ENCODE measurements at regions not wholly inside any gene's neighbourhood (a gene's known extent, or its start where the extent isn't known, plus 50 kb on each side); places are given as distances from the start of the nearest gene placed in this dataset.

GRCh38 chr5:74017112-74017511, 391.1 kb downstream of the ARHGEF28 start:
- Histone ChIP-seq H3K9ac (ENCODE audit: low read depth, low read length) (no peak overlapping the region), H4K20me1 (ENCODE audit: insufficient read depth, low read length) (no peaks in the 10 kb centered on the region), H3K27ac (ENCODE audit: low read length) (no peak overlapping the region), H3K9me3 (ENCODE audit: insufficient read depth, low read length, severe bottlenecking) (no peaks in the 10 kb centered on the region), H3K4me1 (ENCODE audit: insufficient read depth, low read length) (no peaks in the 10 kb centered on the region), H3K4me3 (ENCODE audit: low read depth in 1 of 2, low read length in 2 of 2) (no peak overlapping the region), H3K27me3 (ENCODE audit: insufficient read depth, low read length, poor library complexity) (no peaks in the 10 kb centered on the region), H3K79me2 (ENCODE audit: insufficient read depth, low read length) (no peaks in the 10 kb centered on the region), H2AFZ (ENCODE audit: low read depth, low read length) (no peak overlapping the region), H3K4me2 (ENCODE audit: insufficient read depth, low read length) (no peak overlapping the region), H3K36me3 (ENCODE audit: insufficient read depth, low read length) (no peaks in the 10 kb centered on the region)
- TF ChIP-seq, protein P1, sequence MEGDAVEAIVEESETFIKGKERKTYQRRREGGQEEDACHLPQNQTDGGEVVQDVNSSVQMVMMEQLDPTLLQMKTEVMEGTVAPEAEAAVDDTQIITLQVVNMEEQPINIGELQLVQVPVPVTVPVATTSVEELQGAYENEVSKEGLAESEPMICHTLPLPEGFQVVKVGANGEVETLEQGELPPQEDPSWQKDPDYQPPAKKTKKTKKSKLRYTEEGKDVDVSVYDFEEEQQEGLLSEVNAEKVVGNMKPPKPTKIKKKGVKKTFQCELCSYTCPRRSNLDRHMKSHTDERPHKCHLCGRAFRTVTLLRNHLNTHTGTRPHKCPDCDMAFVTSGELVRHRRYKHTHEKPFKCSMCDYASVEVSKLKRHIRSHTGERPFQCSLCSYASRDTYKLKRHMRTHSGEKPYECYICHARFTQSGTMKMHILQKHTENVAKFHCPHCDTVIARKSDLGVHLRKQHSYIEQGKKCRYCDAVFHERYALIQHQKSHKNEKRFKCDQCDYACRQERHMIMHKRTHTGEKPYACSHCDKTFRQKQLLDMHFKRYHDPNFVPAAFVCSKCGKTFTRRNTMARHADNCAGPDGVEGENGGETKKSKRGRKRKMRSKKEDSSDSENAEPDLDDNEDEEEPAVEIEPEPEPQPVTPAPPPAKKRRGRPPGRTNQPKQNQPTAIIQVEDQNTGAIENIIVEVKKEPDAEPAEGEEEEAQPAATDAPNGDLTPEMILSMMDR (IDR thresholded peaks at IDR 0.05; ENCODE audit: borderline replicate concordance, extremely low read depth, low read length, poor library complexity, severe bottlenecking), result no peak
- ATAC-seq (ENCODE audit: insufficient read depth, low read depth) (no peak), DNase-seq (no peak)

DNA sequence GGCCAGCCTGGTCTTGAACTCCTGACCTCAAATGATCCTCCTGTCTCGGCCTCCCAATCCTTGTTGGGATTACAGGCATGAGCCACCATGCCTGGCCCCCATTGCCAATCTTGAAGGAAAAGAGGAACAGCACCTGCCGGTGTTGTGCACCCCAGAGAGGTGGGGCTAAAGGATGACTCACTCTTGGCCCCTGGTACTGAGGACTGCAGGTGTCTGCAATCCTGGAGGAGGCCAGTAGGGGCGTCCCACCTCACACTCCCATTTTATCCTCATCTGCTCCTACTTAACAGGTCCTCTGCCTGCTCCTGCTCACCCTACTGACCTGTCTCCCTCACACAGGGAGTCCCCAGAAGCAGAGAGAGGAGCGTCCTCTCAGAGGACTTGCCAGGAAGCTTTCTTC, 390.4 kb downstream of the ARHGEF28 start:
- TF ChIP-seq EZH2 (IDR thresholded peaks at IDR 0.05; ENCODE audit: borderline replicate concordance, low read depth, low read length, severe bottlenecking), result no peak
- TF ChIP-seq, protein P1 (IDR thresholded peaks at IDR 0.05; ENCODE audit: borderline replicate concordance, extremely low read depth, low read length, poor library complexity, severe bottlenecking), result peak; percentile 30
- no peak overlapping the region for H3K27ac ChIP-seq (ENCODE audit: low read length)
- no peaks in the 10 kb centered on the region for H4K20me1 ChIP-seq (ENCODE audit: insufficient read depth, low read length)
- H3K4me3 ChIP-seq (ENCODE audit: low read depth in 1 of 2, low read length in 2 of 2), result no peak overlapping the region
- no peaks in the 10 kb centered on the region for H3K36me3 ChIP-seq (ENCODE audit: insufficient read depth, low read length)
- no peak overlapping the region for H2AFZ ChIP-seq (ENCODE audit: low read depth, low read length)
- H3K4me1 ChIP-seq (ENCODE audit: insufficient read depth, low read length), result no peaks in the 10 kb centered on the region
- H3K9ac ChIP-seq (ENCODE audit: low read depth, low read length), result no peak overlapping the region
- ATAC-seq (ENCODE audit: insufficient read depth, low read depth) (0 out of 3 replicates have a peak, but pooled peaks have one; percentile 55), DNase-seq (peak; percentile 5)
- H3K79me2 ChIP-seq (ENCODE audit: insufficient read depth, low read length), result no peaks in the 10 kb centered on the region
- H3K9me3 ChIP-seq (ENCODE audit: insufficient read depth, low read length, severe bottlenecking), result no peaks in the 10 kb centered on the region
- H3K4me2 ChIP-seq (ENCODE audit: insufficient read depth, low read length), result no peak overlapping the region
- H3K27me3 ChIP-seq (ENCODE audit: insufficient read depth, low read length, poor library complexity), result no peaks in the 10 kb centered on the region

GRCh38 chr5:74015716-74016115, 389.7 kb downstream of the ARHGEF28 start:
- ATAC-seq (ENCODE audit: insufficient read depth, low read depth) (no peak), DNase-seq (no peak)
- Histone ChIP-seq H3K4me1 (ENCODE audit: insufficient read depth, low read length) (no peaks in the 10 kb centered on the region), H3K4me2 (ENCODE audit: insufficient read depth, low read length) (no peak overlapping the region), H3K27me3 (ENCODE audit: insufficient read depth, low read length, poor library complexity) (no peaks in the 10 kb centered on the region), H4K20me1 (ENCODE audit: insufficient read depth, low read length) (no peaks in the 10 kb centered on the region), H3K4me3 (ENCODE audit: low read depth in 1 of 2, low read length in 2 of 2) (no peak overlapping the region), H3K9ac (ENCODE audit: low read depth, low read length) (no peak overlapping the region), H3K36me3 (ENCODE audit: insufficient read depth, low read length) (no peaks in the 10 kb centered on the region), H2AFZ (ENCODE audit: low read depth, low read length) (no peak overlapping the region), H3K27ac (ENCODE audit: low read length) (no peak overlapping the region), H3K9me3 (ENCODE audit: insufficient read depth, low read length, severe bottlenecking) (no peaks in the 10 kb centered on the region), H3K79me2 (ENCODE audit: insufficient read depth, low read length) (no peaks in the 10 kb centered on the region)
- TF ChIP-seq EZH2 (IDR thresholded peaks at IDR 0.05; ENCODE audit: borderline replicate concordance, low read depth, low read length, severe bottlenecking), result no peak
- TF ChIP-seq, protein P1 (IDR thresholded peaks at IDR 0.05; ENCODE audit: borderline replicate concordance, extremely low read depth, low read length, poor library complexity, severe bottlenecking), result no peak

DNA sequence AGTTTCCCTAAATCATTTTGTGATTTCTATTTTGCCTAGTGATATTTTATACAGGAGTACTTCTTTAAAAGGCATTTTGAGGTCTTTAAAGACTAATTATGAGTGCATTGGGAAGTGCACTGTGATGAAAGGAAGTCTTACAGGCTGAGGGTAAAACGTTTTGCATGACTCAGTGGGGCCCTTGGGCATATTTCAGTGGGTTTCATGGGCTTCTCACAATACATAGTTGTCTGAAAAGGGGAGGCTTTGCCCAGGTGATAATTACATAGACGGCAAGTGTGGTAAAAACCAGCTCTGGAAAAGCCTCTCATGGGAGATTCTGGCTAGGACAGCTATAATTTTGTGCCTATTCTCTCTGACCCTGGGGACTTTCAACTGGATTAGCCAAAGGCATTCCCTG, 387.2 kb downstream of the ARHGEF28 start:
- no peaks in the 10 kb centered on the region for H4K20me1 ChIP-seq (ENCODE audit: insufficient read depth, low read length)
- no peak for TF ChIP-seq EZH2 (IDR thresholded peaks at IDR 0.05; ENCODE audit: borderline replicate concordance, low read depth, low read length, severe bottlenecking)
- TF ChIP-seq, protein P1 (IDR thresholded peaks at IDR 0.05; ENCODE audit: borderline replicate concordance, extremely low read depth, low read length, poor library complexity, severe bottlenecking), result no peak
- ATAC-seq (ENCODE audit: insufficient read depth, low read depth) (no peak), DNase-seq (no peak)
- no peak overlapping the region for H3K9ac ChIP-seq (ENCODE audit: low read depth, low read length)
- H3K4me2 ChIP-seq (ENCODE audit: insufficient read depth, low read length), result no peak overlapping the region
- H3K27ac ChIP-seq (ENCODE audit: low read length), result no peak overlapping the region
- no peak overlapping the region for H2AFZ ChIP-seq (ENCODE audit: low read depth, low read length)
- H3K36me3 ChIP-seq (ENCODE audit: insufficient read depth, low read length), result no peaks in the 10 kb centered on the region
- no peak overlapping the region for H3K4me3 ChIP-seq (ENCODE audit: low read depth in 1 of 2, low read length in 2 of 2)
- H3K27me3 ChIP-seq (ENCODE audit: insufficient read depth, low read length, poor library complexity), result no peaks in the 10 kb centered on the region
- H3K9me3 ChIP-seq (ENCODE audit: insufficient read depth, low read length, severe bottlenecking), result no peaks in the 10 kb centered on the region
- H3K4me1 ChIP-seq (ENCODE audit: insufficient read depth, low read length), result no peaks in the 10 kb centered on the region
- H3K79me2 ChIP-seq (ENCODE audit: insufficient read depth, low read length), result no peaks in the 10 kb centered on the region
